LoVo (cell line): ENCODE measurements at regions not wholly inside any gene's neighbourhood (a gene's known extent, or its start where the extent isn't known, plus 50 kb on each side); places are given as distances from the start of the nearest gene placed in this dataset.

ENCODE experiments used
- DNase-seq: peaks from one replicate; pipeline ENCODE4 v3.0.0-alpha.2; 2016; ENCODE audit warnings: low spot score

DNA sequence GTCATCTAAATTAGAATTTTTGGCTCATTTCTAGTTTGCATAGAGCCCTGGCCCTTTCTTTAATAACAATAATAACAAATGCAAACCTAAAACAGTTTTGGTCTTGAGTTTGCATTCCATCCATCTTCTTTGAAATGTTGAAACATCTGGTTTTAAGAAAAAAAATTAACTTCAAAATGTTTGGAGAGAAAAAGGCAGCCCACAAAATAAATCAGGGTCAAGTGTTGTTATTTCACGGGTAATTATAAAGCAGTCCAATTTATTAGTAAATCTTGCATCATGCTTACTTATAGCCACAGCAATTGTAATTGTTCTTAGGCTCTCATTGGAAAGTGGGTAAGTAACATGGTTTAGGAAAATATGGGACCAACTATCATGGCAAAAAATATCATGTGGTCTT lies 247.0 kb upstream of the MEF2C start:
- DNase-seq: no peak

DNA sequence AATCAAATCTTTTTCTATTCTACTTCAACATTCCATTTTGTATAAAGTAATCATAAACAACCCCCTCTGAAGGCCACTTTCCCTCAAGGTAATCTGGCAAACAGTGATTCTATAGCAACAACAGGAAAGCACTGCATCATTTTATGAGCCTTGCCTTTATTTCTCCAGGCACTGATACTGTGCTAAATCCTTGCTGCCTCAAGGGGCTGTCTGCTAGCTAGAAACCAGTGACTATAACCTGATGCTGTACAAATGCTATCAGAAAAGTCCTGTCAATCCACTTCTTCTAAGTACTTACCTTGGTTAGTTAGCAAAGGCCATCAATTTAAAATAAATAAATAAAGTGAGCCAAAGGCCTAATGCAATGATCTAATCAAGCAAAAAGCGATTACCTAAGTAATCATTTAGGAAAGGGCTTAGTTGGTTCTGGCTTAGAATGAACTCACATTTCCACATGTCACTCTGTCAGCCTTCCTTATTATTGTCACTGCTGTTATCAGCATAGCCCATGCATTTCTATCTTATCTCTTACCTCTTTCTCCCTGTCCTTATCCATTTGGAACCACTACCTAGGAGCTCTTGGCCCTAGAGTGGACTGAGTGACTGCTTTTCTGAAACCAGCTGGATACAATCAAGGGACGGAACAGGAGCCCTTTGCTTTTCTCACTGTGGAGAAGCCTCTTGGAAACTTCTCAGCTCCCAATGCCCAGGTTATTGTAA lies 246.1 kb upstream of the MEF2C start:
- DNase-seq: no peak

DNA sequence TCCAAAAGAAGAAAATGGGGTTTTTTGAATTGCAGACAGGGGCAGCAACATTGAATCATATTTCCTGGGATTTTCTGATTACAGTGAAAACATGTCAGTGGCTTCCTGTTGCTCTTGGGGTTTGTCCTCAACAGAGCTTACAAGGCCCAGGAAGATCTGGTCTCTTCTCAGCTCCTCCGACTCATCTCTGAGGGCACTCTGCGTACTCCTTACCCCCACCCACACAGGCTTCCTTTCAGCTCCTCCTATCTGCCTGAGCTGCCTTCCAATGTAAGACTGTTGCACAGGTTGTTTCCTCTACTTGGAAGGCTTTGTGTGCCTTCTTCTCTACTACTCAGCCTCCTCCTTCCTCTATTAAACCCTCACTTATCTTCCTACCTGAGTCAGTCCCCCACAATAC lies 245.1 kb upstream of the MEF2C start:
- no peak for DNase-seq

DNA sequence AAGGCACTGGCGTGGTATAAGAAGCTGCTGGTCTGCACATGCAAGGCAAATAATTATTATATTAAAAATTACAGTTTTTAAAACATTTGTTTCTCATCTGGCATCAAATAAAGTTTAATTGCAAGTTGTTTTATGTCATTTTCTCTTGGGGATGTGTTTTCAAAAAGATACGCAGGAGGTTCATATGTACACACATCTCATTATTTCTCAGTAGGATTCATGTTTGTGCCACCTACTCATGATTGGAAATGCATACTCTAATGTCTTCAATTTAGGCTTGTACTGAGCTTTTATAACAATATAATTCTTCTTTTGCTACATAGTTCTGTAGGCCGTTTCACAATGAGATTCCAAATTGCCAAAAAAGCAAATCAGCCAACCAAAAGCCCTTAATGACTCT lies 244.2 kb upstream of the MEF2C start:
- no peak for DNase-seq

DNA sequence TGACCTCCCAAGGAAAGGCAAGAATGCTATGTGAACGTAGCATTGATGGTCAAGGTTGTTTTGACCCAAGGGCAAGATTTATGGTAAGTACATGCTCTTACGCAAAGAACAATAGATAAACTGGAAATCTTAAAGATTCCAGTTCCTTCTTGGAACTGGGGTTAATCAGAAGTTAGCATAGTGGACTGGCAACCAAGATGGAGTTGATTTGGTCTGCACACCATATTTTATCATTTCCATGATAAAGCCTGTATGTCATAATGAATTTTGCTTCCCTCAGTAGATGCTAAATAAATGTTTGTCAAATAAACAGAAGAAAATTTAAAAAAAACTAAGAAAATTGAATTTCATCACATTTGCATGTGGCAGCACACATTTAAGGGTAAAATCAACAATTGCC lies 242.4 kb upstream of the MEF2C start:
- DNase-seq: no peak

DNA sequence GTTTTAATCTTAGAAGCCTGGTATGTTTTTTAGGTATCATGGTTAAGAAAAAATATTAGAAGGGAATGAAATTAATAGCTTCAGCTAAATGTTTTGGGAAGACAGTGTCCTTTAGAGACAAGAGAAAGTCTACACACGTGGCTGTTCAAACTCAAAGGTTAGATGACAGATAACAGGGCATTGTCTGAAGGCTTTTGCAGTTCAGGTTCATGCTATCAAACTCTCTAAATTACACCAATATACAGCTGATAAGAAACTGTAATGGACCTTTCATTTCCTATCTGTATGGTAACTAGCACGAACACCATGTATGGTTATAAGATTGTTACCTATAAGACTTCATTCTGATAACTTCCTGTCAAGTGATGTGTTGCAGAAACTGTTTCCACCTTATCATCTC lies 240.6 kb upstream of the MEF2C start:
- DNase-seq: no peak

DNA sequence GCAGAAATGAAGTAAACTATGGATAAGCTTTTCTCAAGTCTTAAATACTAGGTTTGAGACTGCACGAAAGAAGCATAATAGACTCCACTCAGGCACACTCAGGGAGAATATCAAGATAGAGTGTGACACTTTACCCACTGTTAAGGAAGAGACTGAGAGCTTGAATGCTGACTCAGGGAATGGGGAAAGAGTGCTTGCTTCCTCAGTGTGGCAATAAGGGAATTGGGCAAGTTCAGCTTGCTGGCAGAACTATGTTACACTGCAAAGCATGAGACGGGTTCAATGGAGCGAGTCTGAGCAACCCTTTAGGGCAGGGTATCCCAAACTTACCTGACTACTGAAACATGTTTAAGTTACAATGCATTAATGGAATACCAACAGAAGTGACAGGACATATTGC lies 237.7 kb upstream of the MEF2C start:
- DNase-seq: no peak

DNA sequence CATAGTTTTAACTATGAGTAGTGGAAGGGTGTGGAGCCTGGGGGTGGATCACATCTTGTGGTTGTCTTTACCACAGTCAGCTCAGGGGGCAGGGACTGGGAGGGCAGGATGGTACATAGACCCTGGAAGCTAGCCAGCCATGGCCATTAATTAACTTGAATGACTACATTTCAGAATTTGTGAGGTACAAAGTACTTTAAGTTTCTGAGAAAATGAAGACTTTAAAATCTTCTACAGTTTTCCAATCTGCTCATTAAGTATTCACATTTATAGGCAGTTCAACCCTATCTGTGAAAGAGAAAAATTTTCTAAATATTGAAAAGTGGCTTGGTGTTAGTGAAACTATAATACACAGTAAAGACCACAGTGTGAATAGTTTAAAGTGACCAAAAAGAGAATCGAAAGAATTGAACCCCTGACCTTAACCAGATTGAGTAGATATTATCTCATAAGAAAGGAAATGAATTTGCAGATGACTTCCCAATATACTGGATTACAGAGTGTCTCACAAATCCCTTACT lies 234.2 kb upstream of the MEF2C start:
- peak; percentile 79 for DNase-seq

DNA sequence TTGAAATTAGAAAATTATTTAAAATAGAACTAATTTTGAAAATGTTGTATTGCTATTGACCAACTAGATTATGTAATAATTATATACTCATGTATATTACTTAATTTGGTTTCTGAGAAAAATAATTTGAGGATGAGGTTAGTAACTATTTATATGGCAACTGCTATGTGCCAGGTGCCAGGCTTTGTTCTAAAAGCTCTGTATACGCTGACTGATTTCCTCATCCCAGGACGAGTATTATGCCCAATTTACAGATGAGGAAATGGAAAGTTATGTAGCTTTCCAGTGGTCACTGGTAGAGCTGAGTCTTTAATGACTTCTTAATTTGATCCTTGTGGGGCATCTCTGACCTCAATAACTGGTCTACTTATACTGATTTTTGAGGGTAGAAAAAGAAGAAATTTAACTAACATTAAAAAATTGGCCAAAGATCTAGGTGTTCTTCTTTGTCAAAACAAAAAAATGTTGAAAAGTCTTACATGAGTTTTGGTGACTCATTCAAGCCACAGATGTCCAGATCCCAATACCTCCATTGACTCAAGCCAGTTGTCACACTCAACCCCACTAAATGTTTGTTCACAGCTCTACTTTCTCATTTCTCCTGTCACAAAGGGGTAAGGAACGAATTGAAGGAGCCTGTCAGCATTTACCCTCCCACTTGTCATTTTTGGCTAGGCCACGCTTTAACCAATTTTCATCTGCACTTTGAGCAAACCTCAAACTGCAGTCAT lies 228.1 kb upstream of the MEF2C start:
- DNase-seq: no peak

DNA sequence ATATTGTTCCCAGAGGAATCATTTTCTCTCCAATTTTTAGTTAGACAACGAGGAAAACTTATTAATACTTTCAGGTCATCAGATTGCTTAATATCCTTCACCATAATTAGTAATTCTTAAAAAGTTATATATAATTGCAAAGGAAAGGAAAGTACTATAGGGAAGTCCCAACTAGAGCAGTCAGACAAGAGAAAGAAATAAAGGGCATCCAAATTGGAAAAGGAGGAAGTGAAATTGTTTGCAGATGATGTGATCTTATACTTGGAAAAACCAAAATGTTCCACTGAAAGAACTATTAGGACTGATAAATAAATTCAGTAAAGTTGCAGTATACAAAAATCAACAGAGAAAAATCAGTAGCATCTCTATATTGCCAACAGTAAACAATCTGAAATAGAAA lies 223.5 kb upstream of the MEF2C start:
- DNase-seq: no peak

DNA sequence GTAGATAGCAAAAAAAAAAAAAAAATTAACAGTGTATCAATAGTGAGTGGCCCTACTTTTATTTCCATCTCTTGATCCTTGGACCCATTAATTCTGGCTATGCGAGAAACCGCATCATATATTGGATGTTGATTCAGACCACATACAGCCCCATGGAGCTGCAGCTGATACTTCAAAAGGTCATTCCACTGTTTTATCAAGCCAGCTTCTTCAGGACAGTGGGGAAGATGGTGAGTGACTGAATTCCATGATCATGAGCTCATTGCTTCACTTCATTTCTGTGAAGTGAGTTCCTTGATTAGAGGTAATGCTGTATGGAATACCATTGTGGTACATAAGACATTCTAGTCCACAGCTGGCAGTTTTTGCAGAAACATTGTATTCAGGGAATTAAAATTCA lies 222.9 kb upstream of the MEF2C start:
- DNase-seq: no peak

DNA sequence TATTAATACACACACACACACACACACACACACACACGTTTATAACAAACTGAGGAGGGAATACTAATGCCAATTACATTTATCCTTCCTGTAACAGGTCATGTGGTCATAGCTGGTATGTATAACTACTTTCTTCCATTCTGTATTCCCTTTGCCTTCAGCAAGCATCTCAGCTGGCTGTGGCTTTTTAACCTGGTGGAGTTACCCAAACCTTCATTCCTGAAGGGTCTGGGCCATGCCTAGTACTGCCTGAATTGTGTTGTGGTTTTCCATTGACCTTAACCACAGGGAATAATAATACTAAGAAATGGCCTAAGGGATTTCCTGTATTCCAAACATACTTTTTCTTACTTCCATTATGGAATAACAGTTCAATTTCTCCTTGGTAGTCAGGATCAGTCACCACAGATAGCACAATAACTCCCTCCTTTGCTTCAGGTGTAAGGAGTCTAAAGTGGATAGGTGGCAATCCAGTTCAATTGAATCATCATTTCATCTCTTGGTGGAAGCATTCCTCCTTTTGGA lies 222.2 kb upstream of the MEF2C start:
- DNase-seq: no peak

DNA sequence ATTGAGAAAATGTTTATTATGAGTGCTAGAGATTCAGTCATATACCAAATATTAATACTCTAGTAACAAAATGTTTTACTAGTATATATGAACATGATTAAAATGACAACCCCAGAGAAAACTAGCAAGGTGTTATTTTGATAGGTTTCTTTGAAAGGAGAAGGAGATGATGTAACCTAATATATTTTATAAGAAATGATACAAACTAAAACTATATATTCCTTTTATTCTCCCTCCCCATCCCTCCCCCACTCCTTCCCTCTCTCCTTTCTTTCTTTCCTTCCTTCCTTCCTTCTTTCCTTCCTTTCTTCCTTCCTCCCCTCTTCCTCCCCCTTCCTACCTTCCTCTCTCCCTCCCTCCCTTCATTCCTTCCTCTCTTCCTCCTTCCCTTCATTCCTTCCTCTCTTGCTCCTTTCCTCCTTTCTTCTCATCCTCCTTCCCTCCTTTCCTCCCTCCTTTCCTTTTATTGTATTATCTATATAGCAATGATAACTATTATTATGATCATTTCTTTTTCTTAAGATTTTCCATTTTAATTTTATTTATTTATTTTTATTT lies 215.3 kb upstream of the MEF2C start:
- DNase-seq: no peak

DNA sequence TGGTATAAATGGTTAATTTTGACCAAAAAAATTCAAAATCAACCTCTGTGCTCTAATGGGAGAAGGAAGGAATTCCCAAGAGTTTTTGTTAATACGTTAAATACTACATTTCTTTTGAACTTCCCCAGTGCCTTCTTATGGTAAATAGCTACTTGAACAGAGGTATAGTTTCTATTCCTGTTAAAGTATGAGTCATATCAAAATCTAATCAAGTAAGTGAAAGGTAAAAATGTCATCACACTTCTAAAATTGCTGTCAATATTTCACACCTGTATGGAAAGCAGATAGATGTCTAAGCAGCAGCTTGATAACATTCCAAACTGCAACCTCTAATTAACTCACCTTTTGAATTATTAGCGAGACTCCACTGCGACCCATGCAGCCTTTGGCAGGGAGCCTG lies 214.1 kb upstream of the MEF2C start:
- no peak for DNase-seq

DNA sequence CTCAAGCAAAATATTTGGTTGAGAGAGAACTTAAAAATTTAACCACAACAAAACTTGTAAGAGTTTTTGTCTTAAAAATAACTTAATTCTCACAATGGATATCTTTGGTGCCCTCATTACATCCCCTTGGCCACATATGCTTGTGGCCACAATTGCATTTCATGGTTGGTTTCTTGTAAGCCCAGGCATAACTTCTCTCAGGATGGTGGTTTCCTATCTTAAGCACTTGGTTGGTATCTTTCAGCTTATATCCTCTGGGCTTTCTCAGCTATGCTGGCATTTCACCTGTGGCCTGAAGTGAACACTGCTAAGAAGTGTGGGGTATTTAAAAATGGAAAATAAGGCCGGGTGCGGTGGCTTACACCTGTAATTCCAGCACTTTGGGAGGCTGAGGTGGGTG lies 212.4 kb upstream of the MEF2C start:
- DNase-seq: no peak

DNA sequence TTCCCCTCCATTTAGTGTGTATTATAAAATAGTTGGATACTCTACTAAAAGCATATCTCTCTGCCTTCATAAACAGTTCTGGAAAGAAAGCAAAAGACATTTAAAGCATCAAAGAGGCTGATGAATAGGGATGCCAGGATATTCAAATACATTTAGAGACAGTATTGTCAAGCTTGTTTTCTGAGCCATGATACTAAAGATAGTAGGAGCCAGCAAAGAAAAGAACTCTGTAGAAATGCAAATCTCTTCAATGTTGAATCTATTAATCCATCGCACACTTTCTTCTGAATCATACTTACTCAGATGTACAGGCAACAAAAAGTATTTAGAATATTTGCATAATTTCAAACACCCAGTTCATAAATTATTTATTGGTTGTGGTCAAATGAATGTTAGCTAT lies 207.1 kb upstream of the MEF2C start:
- DNase-seq: no peak

DNA sequence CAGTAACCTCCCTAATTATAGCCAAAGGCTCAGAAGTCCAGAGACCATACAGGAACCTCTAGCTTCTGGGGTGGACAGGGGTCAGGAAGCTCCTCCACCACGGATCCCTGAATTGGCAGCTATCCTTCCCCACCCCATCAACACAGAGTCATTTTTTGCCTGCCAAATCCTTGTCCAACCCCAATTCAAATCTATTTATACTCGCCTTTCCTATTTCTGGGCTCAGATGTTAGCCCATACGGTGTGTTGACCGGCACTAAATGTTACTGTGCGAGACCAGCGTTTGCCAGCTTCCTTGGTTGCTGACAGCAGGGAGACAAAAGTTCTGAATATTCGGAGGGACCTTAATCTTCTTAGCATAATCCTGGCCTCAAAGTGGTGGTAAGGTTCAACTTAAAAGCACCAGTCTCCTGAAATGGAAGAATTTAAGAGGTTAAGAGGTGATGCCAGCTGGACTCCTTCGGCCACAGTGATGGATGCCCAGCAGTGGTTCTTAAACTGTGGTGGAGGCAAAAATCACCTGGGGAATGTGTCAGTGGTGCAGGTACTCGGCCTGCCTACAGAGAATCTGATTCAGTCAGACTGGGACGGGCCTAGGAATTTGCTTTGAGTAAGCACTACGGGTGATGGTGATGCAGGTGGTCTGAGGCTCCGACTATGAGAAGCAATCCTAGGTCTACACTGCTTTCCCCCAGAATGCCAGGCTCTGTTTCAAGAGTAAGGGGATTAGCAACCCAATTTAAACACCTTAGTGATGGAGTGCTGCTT lies 204.8 kb upstream of the MEF2C start:
- DNase-seq: no peak

DNA sequence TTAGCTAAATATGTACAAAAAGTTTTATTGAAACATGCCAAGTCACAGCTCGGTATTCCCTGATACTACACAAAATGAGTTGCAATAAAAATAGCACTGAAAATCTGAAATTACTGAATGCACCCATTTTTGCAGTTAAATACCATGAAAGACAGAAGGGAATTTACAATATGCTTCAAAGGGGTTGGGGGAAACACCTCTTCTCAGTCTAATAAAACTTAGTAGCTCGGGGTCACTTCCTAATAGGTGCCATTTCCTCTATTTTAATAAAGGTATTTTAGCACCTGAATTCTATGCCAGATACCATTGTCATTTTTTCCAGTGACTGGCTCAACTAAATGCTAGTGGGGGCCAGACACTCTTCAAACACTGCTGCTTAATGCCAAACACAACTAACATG lies 204.1 kb upstream of the MEF2C start:
- no peak for DNase-seq

DNA sequence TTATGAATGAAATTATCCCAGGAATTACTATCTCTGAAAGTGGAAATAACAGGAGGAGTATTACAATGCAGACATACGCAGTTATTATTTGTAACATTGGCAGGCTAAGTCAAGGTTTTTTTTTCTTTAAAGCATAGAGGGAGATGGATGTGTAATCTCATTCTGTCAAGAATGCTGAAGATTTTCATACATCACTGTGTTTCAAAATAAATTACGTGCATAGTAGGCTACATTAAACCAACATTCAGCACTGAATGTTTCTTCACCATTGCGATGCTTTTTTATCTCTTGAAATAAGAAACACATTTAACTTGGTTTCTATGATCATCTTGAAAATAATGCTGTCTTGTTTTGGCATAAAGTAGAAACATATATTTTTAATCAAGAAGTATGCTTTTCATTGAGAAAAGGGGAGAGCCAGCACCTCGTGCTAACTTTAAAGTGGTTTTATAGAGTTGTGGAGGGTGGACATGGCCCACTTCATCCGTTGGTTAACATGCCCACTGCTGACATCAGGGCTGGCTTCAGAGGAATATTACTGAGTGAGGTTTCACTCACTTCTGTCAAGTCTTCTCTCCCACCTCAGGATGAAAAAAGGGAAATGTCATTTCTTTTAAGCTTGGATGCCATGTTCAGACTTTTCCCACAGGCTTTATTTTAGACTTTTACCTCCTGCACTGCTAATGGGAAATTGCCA lies 203.6 kb upstream of the MEF2C start:
- DNase-seq: no peak

DNA sequence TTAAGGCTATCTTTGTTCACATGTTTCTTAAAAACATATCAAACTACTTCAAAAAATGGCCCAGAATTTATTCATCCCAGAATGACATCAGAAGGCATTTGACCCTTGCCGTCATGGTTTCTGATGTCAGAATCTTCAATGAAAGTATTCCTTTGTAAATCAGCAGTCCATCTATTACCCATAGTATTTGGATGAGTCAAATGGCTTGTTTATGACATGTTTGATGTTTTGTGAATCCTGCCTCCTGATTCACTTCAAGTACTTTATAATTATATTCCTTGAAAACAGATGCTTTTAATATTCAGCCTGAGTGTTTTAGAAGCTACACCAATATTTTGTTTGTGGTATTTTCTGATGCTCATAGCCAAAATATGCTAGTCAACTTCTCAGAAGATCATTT lies 200.8 kb upstream of the MEF2C start:
- DNase-seq: no peak

DNA sequence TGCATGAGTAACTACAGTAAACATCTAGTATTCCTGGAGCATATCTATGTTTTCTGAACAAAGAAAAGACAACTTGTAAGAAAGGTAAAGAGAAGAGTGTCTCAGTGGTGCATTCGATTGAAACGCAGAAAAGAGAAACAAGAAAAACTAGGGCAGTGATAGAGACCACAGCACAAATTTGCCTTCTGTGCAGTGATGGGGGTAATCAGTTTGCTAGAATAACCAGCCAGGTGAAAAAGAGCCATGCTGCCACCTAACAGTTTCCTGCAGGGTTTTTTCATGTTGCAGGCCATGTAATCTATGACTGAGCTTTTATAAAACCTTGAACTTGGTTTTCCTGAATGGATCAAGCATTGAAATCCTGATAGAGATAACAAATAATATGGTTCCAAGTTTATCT lies 198.4 kb upstream of the MEF2C start:
- DNase-seq: no peak
